ENCODE measurements at regions not wholly inside any gene's neighbourhood (a gene's known extent, or its start where the extent isn't known, plus 50 kb on each side); places are given as distances from the start of the nearest gene placed in this dataset.

- no peak for TF ChIP-seq POLR2AphosphoS5 (IDR thresholded peaks at IDR 0.05)
- no peak for TF ChIP-seq CTCF (IDR thresholded peaks at IDR 0.05)
- TF ChIP-seq EP300 (IDR thresholded peaks at IDR 0.05): no peak
- TF ChIP-seq POLR2A (IDR thresholded peaks at IDR 0.05): no peak
Observed at GRCh38 chr16:65665586-65665985, 543.7 kb upstream of the CDH11 start.
